ENCODE measurements at regions not wholly inside any gene's neighbourhood (a gene's known extent, or its start where the extent isn't known, plus 50 kb on each side); places are given as distances from the start of the nearest gene placed in this dataset.

GRCh38 chr5:6806668-6807067 lies 93.4 kb downstream of the TENT4A start:
- no peak for DNase-seq (ENCODE audit: low read depth in 2 of 2, low spot score in 1 of 2)

GRCh38 chr5:6808462-6808861 lies 95.2 kb downstream of the TENT4A start:
- DNase-seq (ENCODE audit: low read depth in 2 of 2, low spot score in 1 of 2) = no peak

- no peak for DNase-seq (ENCODE audit: low read depth in 2 of 2, low spot score in 1 of 2)
These were observed 97.6 kb downstream of the TENT4A start for GRCh38 chr5:6810641-6811405.

GRCh38 chr5:6812091-6812490 lies 98.9 kb downstream of the TENT4A start:
- no peak for DNase-seq (ENCODE audit: low read depth in 2 of 2, low spot score in 1 of 2)

GRCh38 chr5:6812800-6813731 lies 99.8 kb downstream of the TENT4A start:
- DNase-seq (ENCODE audit: low read depth in 2 of 2, low spot score in 1 of 2) = no peak

GRCh38 chr5:6814816-6815215 lies 101.6 kb downstream of the TENT4A start:
- no peak for DNase-seq (ENCODE audit: low read depth in 2 of 2, low spot score in 1 of 2)

- no peak for DNase-seq (ENCODE audit: low read depth in 2 of 2, low spot score in 1 of 2)
These were observed 105.6 kb downstream of the TENT4A start for GRCh38 chr5:6818594-6819511.

GRCh38 chr5:6819521-6819920 lies 106.3 kb downstream of the TENT4A start:
- DNase-seq (ENCODE audit: low read depth in 2 of 2, low spot score in 1 of 2) = no peak

GRCh38 chr5:6820851-6821479 lies 107.7 kb downstream of the TENT4A start:
- no peak for DNase-seq (ENCODE audit: low read depth in 2 of 2, low spot score in 1 of 2)

GRCh38 chr5:6822068-6822467 lies 108.8 kb downstream of the TENT4A start:
- DNase-seq (ENCODE audit: low read depth in 2 of 2, low spot score in 1 of 2) = no peak

GRCh38 chr5:6822556-6823343 lies 109.5 kb downstream of the TENT4A start:
- DNase-seq (ENCODE audit: low read depth in 2 of 2, low spot score in 1 of 2) = no peak

- DNase-seq (ENCODE audit: low read depth in 2 of 2, low spot score in 1 of 2) = no peak
These were observed 110.8 kb downstream of the TENT4A start for GRCh38 chr5:6823996-6824395.

- DNase-seq (ENCODE audit: low read depth in 2 of 2, low spot score in 1 of 2) = no peak
These were observed 112.5 kb downstream of the TENT4A start for GRCh38 chr5:6825678-6826244.

- DNase-seq (ENCODE audit: low read depth in 2 of 2, low spot score in 1 of 2) = no peak
These were observed 113.5 kb downstream of the TENT4A start for GRCh38 chr5:6826756-6827155.

- DNase-seq (ENCODE audit: low read depth in 2 of 2, low spot score in 1 of 2) = peak in 1 of 2 donors; percentile 9
These were observed 114.4 kb downstream of the TENT4A start for GRCh38 chr5:6827526-6828219.

- no peak for DNase-seq (ENCODE audit: low read depth in 2 of 2, low spot score in 1 of 2)
These were observed 116.0 kb downstream of the TENT4A start for GRCh38 chr5:6829150-6829784.

- no peak for DNase-seq (ENCODE audit: low read depth in 2 of 2, low spot score in 1 of 2)
These were observed 117.5 kb downstream of the TENT4A start for GRCh38 chr5:6830643-6831239.
